Cardiac fibroblast (primary cell): ENCODE measurements at regions not wholly inside any gene's neighbourhood (a gene's known extent, or its start where the extent isn't known, plus 50 kb on each side); places are given as distances from the start of the nearest gene placed in this dataset.

Experiments
- DNase-seq, 2 donors: peaks; one replicate each; pipeline versions ENCODE4 v3.0.0 to v3.0.0-alpha.2; 2010; ENCODE audit warnings: low read depth in 2 of 2
- H3K4me3 ChIP-seq, 2 donors: replicated peaks in 1 of 2; 1 replicate in 1 of 2; 2 replicates in 1 of 2; pipeline ENCODE4 v1.5.1; 2011; ENCODE audit warnings: low read depth in 2 of 2, low read length in 2 of 2, mild to moderate bottlenecking in 2 of 2, moderate library complexity in 1 of 2
- TF ChIP-seq, protein P1 (sequence below): IDR thresholded peaks from one replicate; pipeline ENCODE4 v1.5.1; 2011; ENCODE audit warnings: low read depth, mild to moderate bottlenecking, low read length, inconsistent platforms

DNA sequence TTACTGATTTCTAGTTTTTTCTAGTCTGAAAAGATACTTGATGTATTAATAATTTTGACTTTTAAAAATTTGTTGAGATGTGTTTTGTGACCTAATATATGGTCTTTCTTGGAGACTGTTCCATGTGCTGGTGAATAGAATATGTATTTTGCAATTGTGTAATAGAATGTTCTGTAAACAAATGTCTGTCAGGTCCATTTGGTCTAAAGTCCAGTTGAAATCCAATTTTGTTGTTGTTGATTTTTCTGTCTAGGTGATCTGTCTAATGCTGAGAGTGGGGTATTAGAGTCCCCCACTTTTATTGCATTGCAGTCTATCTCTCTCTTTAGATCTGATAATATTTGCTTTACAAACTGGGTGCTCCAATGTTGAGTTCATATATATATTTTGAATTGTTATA lies 175.8 kb downstream of the RPAP3 start:
- no peak overlapping the region for H3K4me3 ChIP-seq
- TF ChIP-seq, protein P1, sequence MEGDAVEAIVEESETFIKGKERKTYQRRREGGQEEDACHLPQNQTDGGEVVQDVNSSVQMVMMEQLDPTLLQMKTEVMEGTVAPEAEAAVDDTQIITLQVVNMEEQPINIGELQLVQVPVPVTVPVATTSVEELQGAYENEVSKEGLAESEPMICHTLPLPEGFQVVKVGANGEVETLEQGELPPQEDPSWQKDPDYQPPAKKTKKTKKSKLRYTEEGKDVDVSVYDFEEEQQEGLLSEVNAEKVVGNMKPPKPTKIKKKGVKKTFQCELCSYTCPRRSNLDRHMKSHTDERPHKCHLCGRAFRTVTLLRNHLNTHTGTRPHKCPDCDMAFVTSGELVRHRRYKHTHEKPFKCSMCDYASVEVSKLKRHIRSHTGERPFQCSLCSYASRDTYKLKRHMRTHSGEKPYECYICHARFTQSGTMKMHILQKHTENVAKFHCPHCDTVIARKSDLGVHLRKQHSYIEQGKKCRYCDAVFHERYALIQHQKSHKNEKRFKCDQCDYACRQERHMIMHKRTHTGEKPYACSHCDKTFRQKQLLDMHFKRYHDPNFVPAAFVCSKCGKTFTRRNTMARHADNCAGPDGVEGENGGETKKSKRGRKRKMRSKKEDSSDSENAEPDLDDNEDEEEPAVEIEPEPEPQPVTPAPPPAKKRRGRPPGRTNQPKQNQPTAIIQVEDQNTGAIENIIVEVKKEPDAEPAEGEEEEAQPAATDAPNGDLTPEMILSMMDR = no peak
- DNase-seq = no peak

DNA sequence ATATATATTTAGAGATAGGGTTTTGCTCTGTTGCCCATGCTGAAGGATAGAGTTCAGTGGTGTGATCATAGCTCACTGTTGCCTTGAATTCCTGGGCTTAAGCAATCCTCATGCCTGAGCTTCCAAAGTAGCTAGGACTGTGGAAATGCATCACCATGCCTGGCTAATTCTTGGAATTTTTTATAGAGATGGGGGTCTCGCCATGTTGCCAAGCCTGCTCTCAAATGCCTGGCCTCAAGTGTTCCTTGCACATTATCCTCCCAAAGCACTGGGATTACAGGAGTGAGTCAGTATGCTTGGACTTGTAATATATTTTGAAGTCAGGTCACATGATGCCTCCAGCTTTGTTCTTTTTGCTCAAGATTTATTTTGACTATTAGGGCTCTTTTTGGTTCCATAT lies 178.0 kb downstream of the RPAP3 start:
- DNase-seq = peak in 1 of 2 donors; percentile 20
- TF ChIP-seq, protein P1 = no peak
- H3K4me3 ChIP-seq = no peak overlapping the region

DNA sequence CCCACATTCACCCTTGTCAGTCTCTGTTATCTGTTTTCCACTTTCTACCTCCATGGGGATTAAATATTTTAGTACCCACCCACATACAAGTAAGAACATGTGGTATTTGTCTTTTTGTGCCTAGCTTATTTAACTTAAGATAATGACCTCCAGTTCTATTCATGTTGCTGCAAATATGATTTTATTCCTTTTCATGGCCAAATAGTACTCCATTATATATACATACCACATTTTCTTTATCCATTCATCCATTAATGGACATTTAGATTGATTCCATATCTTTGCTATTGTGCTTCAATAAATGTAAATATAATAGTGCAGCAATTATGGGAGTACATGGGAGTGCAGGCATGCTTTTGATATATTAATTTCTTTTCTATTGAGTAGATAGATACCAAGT lies 185.8 kb downstream of the RPAP3 start:
- no peak for DNase-seq
- TF ChIP-seq, protein P1 = no peak
- no peak overlapping the region for H3K4me3 ChIP-seq

DNA sequence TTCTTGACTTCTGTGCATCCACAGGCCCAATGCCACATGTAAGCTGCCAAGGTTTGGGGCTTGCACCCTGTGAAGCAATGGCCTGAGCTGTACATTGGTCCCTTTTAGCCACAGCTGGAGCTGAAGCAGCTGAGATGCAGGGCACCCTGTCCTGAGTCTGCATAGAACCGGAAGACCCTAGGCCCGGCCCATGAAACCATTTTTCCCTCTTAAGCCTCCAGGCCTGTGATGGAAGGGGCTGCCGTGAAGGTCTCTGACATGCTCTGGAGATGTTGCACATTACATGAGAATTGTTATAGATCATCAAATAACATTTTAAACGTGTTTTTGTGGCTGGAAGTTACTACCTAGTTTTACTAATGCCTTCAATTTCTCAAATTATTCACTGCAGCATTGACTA lies 188.7 kb downstream of the RPAP3 start:
- H3K4me3 ChIP-seq = no peak overlapping the region
- TF ChIP-seq, protein P1 = no peak
- no peak for DNase-seq

DNA sequence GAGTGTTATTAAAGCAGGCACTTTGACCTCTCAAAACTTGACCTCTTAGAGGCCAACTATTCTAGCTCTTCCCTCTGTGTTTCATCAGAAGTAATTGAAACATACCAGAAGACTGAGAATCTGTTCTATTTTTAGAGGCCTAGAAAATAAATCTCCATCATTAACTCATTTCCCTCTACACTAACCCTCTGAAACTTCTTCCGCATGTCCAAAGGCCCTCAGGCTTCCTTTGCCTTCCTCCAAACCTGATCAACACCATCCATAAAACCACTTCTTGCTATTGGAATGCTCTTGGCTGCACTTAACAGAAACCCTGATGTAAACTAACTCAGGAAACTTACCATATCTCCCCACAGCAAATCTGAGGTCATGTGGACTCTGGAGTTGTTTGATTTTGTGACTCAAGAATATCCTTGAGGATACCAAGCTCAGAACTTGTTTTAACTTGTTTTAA lies 196.4 kb downstream of the RPAP3 start:
- TF ChIP-seq, protein P1 = no peak
- peak; percentile 6 to 22 for DNase-seq
- no peak overlapping the region for H3K4me3 ChIP-seq

DNA sequence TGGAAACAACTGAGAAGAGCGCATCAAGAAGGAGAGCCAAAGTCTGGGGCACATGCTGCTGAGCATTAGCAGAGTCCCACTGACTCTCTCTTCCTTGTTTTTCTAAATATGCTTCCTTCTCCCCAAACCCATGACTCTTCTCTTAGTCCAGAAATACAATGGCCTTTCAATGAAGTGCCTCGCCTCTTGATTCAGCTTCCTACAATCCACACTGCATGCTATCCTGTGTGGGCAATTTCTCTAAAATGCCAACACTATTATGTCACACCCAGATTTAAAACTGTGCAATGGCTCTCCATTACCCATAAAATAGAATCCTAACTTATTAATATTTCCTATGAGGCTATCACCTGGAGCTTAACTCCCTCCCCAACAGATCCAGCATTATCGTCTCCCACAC lies 198.6 kb downstream of the RPAP3 start:
- no peak overlapping the region for H3K4me3 ChIP-seq
- TF ChIP-seq, protein P1 = no peak
- DNase-seq = peak in 1 of 2 donors; percentile 6

DNA sequence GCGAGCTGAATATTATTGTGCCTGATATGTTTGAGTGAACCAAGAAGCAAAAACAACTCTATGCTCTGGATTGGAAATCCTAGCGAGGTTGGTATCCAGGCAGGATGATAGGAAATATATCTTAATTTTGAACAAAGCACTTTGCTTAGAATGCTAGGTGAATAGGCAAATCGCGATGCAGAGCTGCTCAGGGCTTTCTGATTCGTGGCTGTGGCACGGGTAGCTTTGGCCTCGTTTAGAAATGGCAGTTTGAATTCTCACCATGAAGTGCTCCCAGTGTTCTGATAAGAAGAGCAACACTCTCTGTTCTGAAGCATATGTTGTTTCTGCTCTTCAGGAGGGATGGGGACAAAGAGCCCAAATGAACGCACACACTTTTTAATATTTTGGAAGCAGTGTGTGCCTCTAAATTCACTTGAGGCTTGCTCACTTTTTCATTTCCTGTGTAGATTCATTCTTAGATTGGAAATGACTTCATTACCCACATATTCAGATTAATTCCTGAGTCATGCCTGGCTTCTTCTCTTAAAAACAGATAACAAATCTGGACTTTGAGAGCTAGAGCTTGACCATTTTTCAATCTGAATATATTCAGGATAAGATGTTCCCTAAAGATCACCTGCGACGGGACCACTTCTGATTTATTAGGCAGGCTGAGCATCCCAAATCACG lies 200.9 kb downstream of the RPAP3 start:
- H3K4me3 ChIP-seq = no peak overlapping the region
- TF ChIP-seq, protein P1 = no peak
- peak; percentile 30 to 61 for DNase-seq
